GM21717 (cell line): ENCODE measurements at regions not wholly inside any gene's neighbourhood (a gene's known extent, or its start where the extent isn't known, plus 50 kb on each side); places are given as distances from the start of the nearest gene placed in this dataset.
"Not testable (repeated sequence)": the region's sequence is repeated elsewhere in the genome, so short reads cannot be mapped to it uniquely, and the experiment has no call there.

Experiments
- ATAC-seq: cut with Tn5 transposase; IDR thresholded peaks from one replicate; pipeline ENCODE4 v1.9.1; 2021; ENCODE audit warnings: mild to moderate bottlenecking, moderate library complexity; ENCODE audit not compliant: unreplicated experiment

DNA sequence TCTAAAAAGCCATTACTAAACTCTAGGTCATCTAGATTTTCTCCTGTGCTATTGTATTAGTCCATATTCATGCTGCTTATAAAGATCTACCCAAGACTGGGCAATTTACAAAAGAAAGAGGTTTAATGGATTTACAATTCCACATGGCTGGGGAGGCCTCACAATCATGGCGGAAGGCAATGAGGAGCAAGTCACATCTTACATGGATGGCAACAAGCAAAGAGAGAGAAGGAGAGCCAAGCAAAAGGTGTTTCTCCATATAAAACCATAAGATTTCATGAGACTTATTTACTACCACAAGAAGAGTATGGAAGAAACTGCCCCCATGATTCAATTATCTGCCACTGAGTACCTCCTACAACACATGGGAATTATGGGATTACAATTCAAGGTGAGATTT is 69.6 kb upstream of the CCDC6 start:
- ATAC-seq: not testable (repeated sequence)

DNA sequence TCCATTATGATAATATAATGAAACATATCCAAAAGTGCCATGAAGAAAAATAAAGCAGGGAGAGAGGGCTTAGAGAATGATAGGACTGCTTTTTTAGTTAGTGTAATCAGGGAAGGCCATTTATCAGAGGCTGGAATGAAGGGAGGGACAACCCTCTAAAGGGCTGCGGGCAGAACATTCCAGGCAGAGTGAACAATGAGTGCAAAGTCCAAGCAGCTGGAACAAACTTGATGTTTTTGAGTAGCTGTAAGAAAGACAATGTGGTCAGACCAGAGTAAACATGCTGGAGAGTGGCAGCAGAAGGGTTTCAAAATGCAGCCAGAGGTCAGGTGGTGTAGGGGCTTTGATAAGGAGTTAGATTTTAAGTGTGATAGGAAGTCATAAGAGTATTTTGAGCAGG is 65.6 kb upstream of the CCDC6 start:
- no peak for ATAC-seq

DNA sequence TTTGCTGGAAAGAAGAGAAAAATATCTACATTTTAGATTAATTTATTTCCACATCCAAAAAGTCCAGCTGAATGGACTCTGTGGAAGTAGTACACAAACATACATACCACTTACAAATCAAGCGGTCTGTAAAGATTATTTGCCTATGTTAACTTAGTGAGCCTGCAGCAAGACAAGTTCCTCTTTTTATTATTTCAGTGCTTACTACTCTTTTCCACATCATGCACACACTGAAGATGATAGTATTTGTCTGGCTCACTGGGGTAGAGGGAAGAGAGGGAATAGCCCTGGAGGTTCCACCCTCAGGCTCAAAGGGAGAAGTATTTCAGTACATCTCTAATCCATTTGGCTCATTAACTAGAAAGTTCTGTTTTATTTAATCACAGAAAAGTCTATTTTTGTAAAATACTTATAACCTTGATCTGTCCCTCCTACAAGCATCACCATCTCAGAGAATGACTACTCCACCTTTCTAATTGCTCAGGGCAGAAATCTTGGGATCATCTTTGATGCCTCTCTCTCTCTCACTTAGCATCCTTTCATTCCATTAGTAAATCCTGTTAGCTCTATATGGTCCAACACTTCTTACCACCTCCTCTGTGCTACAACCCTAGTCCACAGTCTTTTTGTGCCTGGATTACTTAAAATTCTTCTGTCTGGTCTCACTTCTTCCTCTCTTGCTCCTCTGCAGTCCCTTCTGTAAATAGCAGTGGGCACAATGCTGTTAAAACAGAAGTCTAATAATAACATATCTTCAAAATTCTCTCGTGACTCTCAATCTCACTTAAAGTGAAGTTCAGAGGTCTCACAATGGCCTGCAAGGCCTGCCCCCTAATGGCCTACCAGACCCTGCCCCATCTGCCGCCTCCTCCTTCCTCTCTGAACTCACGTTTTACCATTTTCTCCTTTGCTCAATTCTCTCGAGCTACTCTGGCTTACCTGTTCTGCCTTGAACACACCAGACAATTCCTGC is 64.3 kb upstream of the CCDC6 start:
- ATAC-seq: peak; percentile 65

DNA sequence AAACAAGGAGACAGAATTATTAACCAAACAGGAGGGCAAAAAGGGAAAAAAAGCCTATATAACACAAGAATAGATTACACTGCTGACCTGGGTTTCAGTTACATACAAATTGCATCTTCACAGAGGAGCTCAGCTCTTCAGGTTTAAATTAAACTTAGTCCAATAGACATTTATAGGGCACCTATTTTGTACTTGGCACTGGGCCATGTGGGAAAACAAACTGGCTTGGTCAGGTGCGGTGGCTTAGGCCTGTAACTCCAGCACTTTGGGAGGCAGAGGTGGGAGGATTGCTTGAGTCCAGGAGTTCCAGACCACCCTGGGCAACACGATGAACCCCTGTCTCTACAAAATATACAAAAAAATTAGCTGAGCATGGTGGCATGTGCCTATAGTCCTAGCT is 62.3 kb upstream of the CCDC6 start:
- no peak for ATAC-seq

DNA sequence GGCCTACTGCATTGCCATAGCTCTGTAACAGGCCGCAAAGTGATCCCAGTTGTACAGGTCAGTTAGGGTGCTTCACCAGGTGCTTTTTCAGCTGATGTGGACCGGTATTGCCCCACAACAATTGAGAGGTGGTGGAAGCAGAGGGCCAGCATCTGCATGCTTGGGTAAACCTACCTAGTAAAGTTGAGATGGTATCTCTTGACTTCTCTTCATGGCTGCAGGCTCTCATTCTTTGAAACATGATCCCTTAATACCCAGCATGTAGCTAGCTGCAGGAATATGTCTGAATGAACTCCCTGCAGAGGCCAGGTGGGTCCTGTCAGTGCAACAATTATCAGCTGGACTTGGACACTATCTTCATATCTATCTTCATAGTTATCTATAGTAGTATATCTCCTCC is 60.7 kb upstream of the CCDC6 start:
- no peak for ATAC-seq

DNA sequence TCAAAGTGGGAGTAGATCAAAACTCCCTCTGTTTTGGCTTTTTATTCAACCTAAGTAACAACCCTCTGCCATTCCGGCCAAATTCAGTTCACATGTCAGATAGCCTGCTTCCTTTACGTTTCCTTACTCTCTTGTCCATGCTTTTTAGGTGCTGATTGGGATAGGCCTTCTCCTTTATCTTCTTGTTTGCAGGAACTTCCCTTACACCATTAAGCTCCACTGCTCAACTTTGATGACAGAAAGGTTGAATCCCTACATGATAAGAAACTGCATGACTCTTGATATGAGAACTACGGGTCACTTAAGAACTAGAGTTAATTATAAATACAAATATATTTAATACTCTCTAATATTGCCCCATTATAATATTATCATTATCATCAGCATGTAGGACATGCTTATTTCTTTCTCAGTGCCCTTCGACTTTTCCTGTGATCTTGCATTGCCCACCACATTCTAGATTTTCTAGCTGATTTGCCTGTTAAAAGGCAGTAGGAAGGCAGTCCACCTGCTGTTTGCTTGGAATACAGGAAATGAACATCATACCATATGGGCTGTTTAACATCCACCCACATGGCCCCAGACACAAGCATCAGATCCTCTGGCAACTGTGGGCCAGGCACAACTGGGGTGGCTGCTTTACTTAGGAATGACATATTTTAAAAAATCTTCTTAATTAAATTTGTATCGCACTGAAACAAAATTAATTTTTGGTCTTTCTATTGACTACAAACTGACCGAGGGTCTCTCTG is 59.7 kb upstream of the CCDC6 start:
- no peak for ATAC-seq

DNA sequence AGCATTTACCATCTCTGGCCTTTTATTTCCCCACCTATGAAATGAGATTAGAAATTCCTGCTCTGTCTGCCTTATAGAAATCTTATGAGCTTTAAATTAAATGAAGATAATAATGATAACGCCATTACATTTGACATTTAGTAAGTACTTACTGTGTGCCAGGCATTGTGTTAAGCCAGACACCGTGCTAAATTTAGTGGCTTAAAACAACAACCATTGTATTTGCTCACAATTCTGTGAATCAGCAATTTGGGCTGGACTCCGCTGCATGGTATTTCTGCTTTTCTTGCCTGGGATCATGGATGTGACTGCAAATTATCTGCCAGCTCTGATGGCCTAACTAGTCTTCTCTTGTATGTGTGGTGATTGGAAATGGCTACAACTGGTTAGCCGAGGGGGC is 56.4 kb upstream of the CCDC6 start:
- no peak for ATAC-seq

DNA sequence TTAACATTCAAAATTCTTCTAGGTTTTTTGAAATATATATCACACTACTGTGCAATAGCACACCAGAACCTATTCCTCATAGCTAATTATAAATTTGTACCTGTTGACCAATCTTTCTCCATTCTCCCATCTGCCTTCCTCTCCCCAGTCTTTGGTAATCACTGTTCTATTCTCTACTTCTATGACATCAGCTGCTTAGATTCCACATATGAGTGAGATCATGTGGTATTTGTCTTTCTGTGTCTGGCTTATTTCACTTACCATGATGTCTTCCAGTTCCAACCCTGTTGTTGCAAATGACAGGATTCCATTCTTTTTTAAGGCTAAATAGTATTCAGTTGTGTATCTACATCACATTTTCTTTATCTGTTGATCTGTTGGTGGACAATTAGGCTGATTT is 54.4 kb upstream of the CCDC6 start:
- no peak for ATAC-seq

DNA sequence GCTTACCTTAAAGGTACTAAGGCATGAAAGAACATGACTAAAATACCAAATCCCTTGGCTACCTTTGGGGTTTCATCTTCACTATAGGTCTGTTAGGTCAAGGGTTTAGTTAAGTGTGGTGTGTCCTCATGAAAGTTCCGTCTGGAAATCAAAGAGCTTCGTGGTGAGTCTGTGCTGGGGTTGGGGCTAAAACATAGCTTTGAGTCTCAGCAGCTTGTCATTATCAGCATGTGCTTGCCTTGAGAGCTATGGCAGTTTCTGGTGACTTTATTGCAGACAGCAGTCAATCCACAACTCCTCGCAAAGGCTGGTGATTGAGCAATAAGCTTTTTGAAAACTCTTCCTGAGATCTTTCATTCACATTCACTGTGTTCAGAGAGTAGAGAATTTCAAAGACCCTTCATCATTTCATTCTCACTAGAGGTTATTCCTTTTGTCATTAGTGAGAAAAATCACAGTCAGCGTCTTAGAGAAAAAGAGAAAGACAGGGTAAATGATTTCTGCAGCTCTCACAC is 53.2 kb upstream of the CCDC6 start:
- ATAC-seq: no peak

DNA sequence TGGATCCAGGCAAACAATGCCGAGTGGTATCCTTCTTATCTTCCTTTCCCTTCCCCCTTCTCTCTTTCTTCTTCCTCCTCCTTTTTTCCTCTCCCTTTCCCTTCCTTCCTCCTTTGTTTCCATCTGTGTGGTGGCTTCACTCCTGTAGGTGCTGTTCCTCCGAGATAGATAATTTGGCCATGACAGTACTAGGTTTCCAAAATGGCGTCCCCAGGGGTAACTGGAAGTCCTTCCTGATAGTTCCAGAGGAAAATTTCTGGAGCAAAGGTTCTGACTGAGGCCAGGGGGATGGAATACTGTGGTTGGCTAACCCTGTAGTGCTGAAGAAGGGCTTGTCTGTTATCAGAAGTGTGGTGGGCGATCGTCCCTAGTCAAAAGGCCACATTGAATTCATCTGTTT is 52.5 kb upstream of the CCDC6 start:
- no peak for ATAC-seq

DNA sequence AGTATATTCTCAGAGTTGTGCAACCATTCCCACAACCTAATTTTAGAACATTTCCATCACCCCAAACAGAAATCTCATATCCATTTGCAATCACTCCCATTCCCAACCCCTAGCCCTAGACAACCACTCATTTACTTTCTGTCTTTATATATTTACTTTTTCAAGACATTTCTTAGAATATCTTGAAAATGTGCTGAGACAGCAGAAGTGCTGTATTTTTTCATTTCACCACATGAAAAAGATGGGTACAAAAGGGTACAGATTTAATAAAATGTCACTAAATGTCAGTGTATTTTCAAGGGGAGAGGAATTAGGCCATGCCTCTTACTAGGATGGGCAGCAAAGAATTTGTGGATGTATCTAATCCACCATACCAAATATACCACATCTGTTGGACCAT is 51.6 kb upstream of the CCDC6 start:
- no peak for ATAC-seq
